Activated B cell treated with CpG ODN at 0.5 μM for 24 hours (primary cell): ENCODE measurements at regions not wholly inside any gene's neighbourhood (a gene's known extent, or its start where the extent isn't known, plus 50 kb on each side); places are given as distances from the start of the nearest gene placed in this dataset.

Experiments
- ATAC-seq: fragments of 200-7000 bp; cut with Tn5 transposase; one replicate; pipeline ENCODE4 v1.10.0; 2021; ENCODE audit warnings: low read depth, mild to moderate bottlenecking, moderate library complexity
- CTCF ChIA-PET: fragments of 350-600 bp; sonication (Branson Sonifier 250); formaldehyde crosslinking; loops from one replicate; lab custom pipeline; 2021; ENCODE audit warnings: antibody characterized with exemption; lab: Charles Lee
- POLR2A ChIA-PET: fragments of 350-600 bp; sonication (Branson Sonifier 250); formaldehyde crosslinking; loops from one replicate; lab custom pipeline; 2021; ENCODE audit warnings: antibody characterized with exemption; lab: Charles Lee
- DNase-seq: peaks from one replicate; pipeline ENCODE4 v3.0.0; 2022
- H3K27ac Mint-ChIP-seq: one replicate; pipeline ENCODE4 v1.8.0; 2020; ENCODE audit warnings: mixed read lengths
- H3K27me3 Mint-ChIP-seq: one replicate; pipeline ENCODE4 v1.8.0; 2021; ENCODE audit warnings: mixed read lengths
- H3K36me3 Mint-ChIP-seq: one replicate; pipeline ENCODE4 v1.8.0; 2021; ENCODE audit warnings: low read depth, mixed read lengths
- H3K4me1 Mint-ChIP-seq: one replicate; pipeline ENCODE4 v1.8.0; 2021; ENCODE audit warnings: mixed read lengths
- H3K4me3 Mint-ChIP-seq: one replicate; pipeline ENCODE4 v1.8.0; 2020; ENCODE audit warnings: mild to moderate bottlenecking, mixed read lengths
- H3K9me3 Mint-ChIP-seq: one replicate; pipeline ENCODE4 v1.8.0; 2020; ENCODE audit warnings: mixed read lengths
- intact Hi-C: fragments of 100-400 bp; cut with micrococcal nuclease; formaldehyde crosslinking; loops from one replicate; pipeline ENCODE4 v1.15.1; 2024
- TF ChIP-seq, protein P1 (sequence below): fragments of 200-600 bp; IDR thresholded peaks from one replicate; pipeline ENCODE4 v1.8.0; 2022; ENCODE audit warnings: antibody characterized with exemption, mild to moderate bottlenecking

DNA sequence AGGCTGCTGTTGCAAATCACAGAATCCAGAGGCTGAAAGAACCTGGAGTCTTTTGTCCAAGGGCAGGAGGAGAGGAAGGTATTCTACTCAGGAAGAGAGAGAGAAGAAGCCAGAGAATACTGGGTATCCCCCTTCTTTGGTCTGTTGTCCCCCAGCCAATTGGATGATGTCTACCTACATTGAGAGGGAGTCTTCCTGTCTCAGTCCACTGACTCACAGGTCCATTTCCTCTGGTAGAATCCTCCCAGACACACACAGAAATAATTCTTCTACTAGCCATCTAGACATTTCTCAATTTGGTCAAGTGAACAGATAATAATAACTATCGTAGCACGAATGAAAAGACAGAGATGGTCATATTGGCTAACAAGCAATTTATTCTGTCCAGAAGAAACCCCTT, 416.4 kb upstream of the UBE2E3 start:
- ChIA-PET CTCF (no interaction called here), POLR2A (no interaction called here)
- TF ChIP-seq, protein P1, sequence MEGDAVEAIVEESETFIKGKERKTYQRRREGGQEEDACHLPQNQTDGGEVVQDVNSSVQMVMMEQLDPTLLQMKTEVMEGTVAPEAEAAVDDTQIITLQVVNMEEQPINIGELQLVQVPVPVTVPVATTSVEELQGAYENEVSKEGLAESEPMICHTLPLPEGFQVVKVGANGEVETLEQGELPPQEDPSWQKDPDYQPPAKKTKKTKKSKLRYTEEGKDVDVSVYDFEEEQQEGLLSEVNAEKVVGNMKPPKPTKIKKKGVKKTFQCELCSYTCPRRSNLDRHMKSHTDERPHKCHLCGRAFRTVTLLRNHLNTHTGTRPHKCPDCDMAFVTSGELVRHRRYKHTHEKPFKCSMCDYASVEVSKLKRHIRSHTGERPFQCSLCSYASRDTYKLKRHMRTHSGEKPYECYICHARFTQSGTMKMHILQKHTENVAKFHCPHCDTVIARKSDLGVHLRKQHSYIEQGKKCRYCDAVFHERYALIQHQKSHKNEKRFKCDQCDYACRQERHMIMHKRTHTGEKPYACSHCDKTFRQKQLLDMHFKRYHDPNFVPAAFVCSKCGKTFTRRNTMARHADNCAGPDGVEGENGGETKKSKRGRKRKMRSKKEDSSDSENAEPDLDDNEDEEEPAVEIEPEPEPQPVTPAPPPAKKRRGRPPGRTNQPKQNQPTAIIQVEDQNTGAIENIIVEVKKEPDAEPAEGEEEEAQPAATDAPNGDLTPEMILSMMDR: no peak
- DNase-seq (no peak), ATAC-seq (no peak)
- Mint-ChIP-seq H3K4me1 (no peaks in the 10 kb centered on the region), H3K4me3 (no peak overlapping the region), H3K27me3 (no peaks in the 10 kb centered on the region), H3K36me3 (no peaks in the 10 kb centered on the region), H3K27ac (no peak overlapping the region), H3K9me3 (no peaks in the 10 kb centered on the region)
- intact Hi-C loops: no loop called here

DNA sequence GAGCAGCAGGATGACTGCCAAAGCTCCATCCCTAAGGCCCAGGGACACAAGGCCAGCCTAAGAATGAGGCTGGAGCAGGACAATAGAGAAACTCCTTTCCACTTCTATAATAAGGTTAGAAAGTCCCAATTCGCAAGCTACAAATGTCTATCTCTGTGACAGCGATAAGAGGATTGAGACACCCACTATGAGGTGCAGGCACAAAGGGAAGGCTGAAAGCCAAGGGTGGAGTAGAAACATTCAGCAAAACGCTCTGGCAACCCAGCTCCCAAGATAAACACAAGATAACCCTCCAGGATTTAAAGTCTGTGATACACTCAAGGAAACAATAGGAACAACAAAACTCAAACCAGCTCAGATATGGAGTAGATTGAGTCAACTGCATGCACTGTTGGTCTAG, 418.0 kb upstream of the UBE2E3 start:
- ATAC-seq: no peak
- Mint-ChIP-seq H3K27me3 (no peaks in the 10 kb centered on the region), H3K36me3 (no peaks in the 10 kb centered on the region), H3K27ac (no peak overlapping the region), H3K9me3 (no peaks in the 10 kb centered on the region), H3K4me1 (no peaks in the 10 kb centered on the region), H3K4me3 (no peak overlapping the region)
- no peak for DNase-seq
- ChIA-PET CTCF (no interaction called here), POLR2A (no interaction called here)
- TF ChIP-seq, protein P1: no peak
- intact Hi-C loops: no loop called here

DNA sequence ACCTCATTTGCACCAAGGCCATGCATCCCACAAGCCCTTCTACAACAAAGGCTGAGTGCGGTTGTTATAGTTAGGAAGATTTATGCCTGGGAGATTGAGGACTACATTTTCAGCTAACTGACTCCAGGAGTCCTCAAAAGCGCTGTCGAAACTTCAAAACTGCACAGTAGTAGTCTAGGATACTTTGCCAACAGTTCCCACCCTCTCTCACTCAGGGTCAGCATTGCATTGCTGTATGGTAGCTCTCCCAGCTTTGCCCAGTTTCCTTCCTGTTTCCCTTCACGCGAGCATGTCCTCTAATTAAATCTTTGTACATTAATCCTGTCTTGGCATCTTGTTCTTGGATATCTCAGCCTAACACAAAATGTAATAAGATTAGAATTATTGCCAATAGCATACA, 420.6 kb upstream of the UBE2E3 start:
- no peaks in the 10 kb centered on the region for H3K27me3 Mint-ChIP-seq
- no peaks in the 10 kb centered on the region for H3K36me3 Mint-ChIP-seq
- ATAC-seq: no peak
- no peak overlapping the region for H3K27ac Mint-ChIP-seq
- no peaks in the 10 kb centered on the region for H3K4me1 Mint-ChIP-seq
- ChIA-PET POLR2A (no interaction called here), CTCF (no interaction called here)
- no peaks in the 10 kb centered on the region for H3K9me3 Mint-ChIP-seq
- no peak for DNase-seq
- intact Hi-C loops: no loop called here
- TF ChIP-seq, protein P1: no peak
- H3K4me3 Mint-ChIP-seq: no peak overlapping the region

DNA sequence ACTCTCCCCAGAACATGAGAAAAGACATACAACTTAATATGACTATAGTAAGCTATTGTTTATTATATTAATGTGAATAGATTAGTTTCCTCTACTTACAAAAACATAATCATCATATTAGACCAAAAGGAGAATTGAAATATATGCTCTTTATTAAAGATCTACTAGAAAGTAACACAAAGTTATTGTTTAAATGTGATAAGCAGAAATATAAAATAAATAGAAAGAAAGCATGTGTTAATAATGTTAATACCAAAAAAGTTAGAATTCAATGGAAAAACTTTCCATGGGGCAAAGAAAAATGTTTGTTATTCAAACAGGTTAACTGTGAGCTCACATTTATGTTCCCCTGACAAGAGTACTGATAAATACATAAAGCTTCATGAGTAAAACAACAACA, 421.4 kb upstream of the UBE2E3 start:
- no peaks in the 10 kb centered on the region for H3K9me3 Mint-ChIP-seq
- H3K4me1 Mint-ChIP-seq: no peaks in the 10 kb centered on the region
- TF ChIP-seq, protein P1: no peak
- ATAC-seq (no peak), DNase-seq (no peak)
- intact Hi-C loops: no loop called here
- H3K27me3 Mint-ChIP-seq: no peaks in the 10 kb centered on the region
- no peaks in the 10 kb centered on the region for H3K36me3 Mint-ChIP-seq
- ChIA-PET POLR2A (no interaction called here), CTCF (no interaction called here)
- H3K27ac Mint-ChIP-seq: no peak overlapping the region
- H3K4me3 Mint-ChIP-seq: no peak overlapping the region

DNA sequence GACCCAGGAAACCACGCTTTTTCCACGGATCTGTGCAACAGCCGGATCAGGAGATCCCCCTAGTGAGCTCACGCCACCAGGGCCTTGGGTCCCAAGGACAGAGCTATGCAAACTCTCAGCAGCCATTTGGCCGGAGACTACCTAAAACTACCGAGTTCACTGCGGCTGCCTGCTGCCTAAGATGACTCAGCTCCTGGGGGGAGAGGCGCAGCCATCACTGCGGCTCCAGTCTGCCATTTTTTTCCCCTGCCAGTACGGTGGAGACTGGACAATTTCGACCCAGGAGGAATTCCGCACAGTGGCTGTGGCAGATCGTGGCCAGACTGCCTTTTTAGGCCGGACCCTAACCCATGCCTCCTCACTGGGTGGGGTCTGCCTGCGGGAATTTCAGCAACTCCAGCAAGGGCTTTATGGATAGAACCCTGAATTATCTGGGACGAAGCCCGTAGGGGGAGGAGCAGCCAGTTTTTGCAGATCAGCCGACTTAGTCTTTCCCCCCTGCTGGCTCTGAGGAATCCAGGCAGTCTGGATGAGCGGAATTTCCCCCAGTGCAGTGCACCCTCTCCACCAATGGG, 424.9 kb upstream of the UBE2E3 start:
- no peaks in the 10 kb centered on the region for H3K27me3 Mint-ChIP-seq
- CTCF ChIA-PET: no interaction called here
- no peaks in the 10 kb centered on the region for H3K36me3 Mint-ChIP-seq
- DNase-seq (no peak), ATAC-seq (no peak)
- intact Hi-C loops: no loop called here
- no peak overlapping the region for H3K27ac Mint-ChIP-seq
- POLR2A ChIA-PET: interaction anchor here (0.5 kb wide), 1 partner anchor 97 kb away, joined by 3 read pairs; no protein-coding TSS in a partner anchor
- H3K4me3 Mint-ChIP-seq: no peak overlapping the region
- TF ChIP-seq, protein P1: no peak
- H3K4me1 Mint-ChIP-seq: no peaks in the 10 kb centered on the region
- no peaks in the 10 kb centered on the region for H3K9me3 Mint-ChIP-seq
